Right cardiac atrium (tissue), 5 donors: ENCODE measurements at regions not wholly inside any gene's neighbourhood (a gene's known extent, or its start where the extent isn't known, plus 50 kb on each side); places are given as distances from the start of the nearest gene placed in this dataset.
"Not testable (repeated sequence)": the region's sequence is repeated elsewhere in the genome, so short reads cannot be mapped to it uniquely, and the experiment has no call there.

Source experiments
- ATAC-seq, 2 donors: fragments of 200-7000 bp; cut with Tn5 transposase; one replicate each; pipeline versions ENCODE4 v1.8.0 to v1.9.1; 2020; ENCODE audit warnings: moderate library complexity in 2 of 2, mild to moderate bottlenecking in 1 of 2
- DNase-seq, 3 donors: peaks; one replicate each; pipeline ENCODE4 v3.0.0-alpha.2; 2020
- H3K27ac ChIP-seq: one replicate; pipeline ENCODE4 v1.5.1; 2013; ENCODE audit warnings: mild to moderate bottlenecking, low read length, control low read depth, moderate library complexity
- H3K27me3 ChIP-seq: one replicate; pipeline ENCODE4 v1.6.1; 2013; ENCODE audit not compliant: control insufficient read depth, insufficient read depth
- H3K4me1 ChIP-seq: one replicate; pipeline ENCODE4 v1.6.1; 2013; ENCODE audit warnings: low read length; ENCODE audit not compliant: control insufficient read depth, insufficient read depth
- H3K4me3 ChIP-seq: one replicate; pipeline ENCODE4 v1.5.1; 2013; ENCODE audit warnings: low read length, control low read depth
- H3K9me3 ChIP-seq: one replicate; pipeline ENCODE4 v1.6.1; 2013; ENCODE audit warnings: low read length; ENCODE audit not compliant: control insufficient read depth
- WGBS: extraction: QIAGEN DNeasy Blood & Tissue Kit; methylation state at CpG from one replicate; pipeline ENCODE4 v1.1.7; 2013; 5-methylcytosine and 5-hydroxymethylcytosine counted together
- intact Hi-C, 4 donors: fragments of 100-400 bp; cut with DNase I; formaldehyde crosslinking; loops; one replicate each; pipeline versions ENCODE4 v1.11.0 to v1.14.0; 2022 to 2023
- donor health status: healthy with polysubstance abuse.
- donor health status: DM: no; HTN: yes; CAD: no.
- donor health status: DM: no; HTN: no; CAD: no.
- donor health status: DM: no; HTN: yes; CAD: no; lungs with severe emphysema.
- donor health status: DM: yes; HTN: yes; CAD: no.

DNA sequence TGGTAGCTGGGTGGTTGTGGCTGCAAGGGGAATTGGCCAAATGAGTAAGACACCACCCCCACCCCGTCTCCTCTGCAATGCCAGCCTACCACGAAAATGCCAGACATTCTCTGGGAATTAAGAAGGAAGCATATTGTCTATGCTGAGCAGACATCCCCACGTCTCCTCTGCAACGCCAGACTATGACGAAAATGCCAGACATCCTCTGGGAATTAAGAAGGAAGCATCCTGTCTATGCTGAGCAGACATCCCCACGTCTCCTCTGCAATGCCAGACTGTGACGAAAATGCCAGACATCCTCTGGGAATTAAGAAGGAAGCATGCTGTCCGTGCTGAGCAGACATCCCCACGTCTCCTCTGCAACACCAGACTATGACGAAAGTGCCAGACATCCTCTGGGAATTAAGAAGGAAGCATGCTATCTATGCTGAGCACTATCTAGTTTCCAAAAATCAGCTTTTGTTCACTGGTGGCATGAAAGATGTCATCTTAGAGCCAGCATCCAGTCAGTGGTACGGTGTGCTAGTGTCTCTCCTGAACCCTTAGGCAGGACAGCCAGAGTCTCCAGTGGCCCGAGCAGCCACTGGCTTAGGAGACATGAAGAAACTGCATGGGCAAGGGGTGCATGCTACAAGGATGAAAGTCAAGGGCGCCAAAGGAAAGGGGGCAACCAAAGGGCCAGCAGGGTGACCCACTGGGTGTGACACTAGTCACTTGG is 339.8 kb upstream of the FRG1 start:
- intact Hi-C loops: no loop called here
- peak; percentile 32 to 58 for ATAC-seq
- H3K27me3 ChIP-seq: no peaks in the 10 kb centered on the region
- no peak overlapping the region for H3K27ac ChIP-seq
- no peaks in the 10 kb centered on the region for H3K9me3 ChIP-seq
- no peaks in the 10 kb centered on the region for H3K4me1 ChIP-seq
- WGBS: 41% methylated on average over 13 of the region's 13 CpGs
- no peak for DNase-seq
- no peak overlapping the region for H3K4me3 ChIP-seq

DNA sequence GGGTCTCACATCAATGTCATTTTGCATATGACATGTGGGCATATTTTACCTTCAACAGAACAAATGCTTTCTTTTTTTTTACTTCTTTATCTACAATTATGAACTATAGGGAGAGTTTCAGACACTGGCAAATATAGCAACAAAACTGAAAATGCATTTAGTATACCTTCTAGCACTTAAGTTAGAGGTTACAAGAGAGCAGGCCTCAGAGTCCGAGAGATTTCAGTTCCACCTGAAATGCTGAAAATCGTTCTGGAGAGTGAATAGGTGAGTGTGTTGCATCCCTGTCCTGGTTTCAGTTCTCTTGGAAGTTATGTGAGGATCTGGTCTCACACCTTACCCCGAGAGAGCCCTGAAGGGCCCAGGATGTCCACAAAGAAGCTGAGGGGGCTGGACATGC is 337.8 kb upstream of the FRG1 start:
- H3K27me3 ChIP-seq, H3K27ac ChIP-seq, intact Hi-C loops, ATAC-seq, H3K9me3 ChIP-seq, H3K4me3 ChIP-seq, DNase-seq, H3K4me1 ChIP-seq: not testable (repeated sequence)
- WGBS: 86% methylated on average over 3 of the region's 3 CpGs

DNA sequence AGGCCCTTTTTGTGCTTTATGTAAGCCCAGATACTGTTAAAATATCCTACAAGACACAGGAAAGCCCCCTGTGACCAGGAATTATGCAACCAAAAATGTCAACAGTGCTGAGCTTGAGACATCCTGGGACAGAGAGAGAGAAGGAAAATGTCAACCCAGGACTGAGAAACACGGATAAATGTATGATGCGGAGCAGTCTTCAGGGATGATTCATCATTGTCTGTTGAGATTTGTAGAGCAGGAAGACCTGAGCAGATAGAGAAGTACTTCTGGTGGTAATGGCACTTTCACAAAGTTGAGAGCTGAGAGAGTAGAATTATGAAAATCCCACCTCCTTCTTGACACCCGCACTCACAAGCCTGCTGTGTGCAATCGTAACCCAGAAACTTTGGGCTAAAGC is 330.1 kb upstream of the FRG1 start:
- H3K4me3 ChIP-seq, ATAC-seq, H3K27ac ChIP-seq, H3K27me3 ChIP-seq, H3K9me3 ChIP-seq, intact Hi-C loops, DNase-seq, H3K4me1 ChIP-seq: not testable (repeated sequence)
- WGBS: 81% methylated on average over 4 of the region's 4 CpGs

GRCh38 chr4:189613207-189613606 is 327.5 kb upstream of the FRG1 start:
- Histone ChIP-seq H3K9me3 (no peaks in the 10 kb centered on the region), H3K27me3 (no peaks in the 10 kb centered on the region), H3K4me1 (no peaks in the 10 kb centered on the region), H3K4me3 (no peak overlapping the region), H3K27ac (no peak overlapping the region)
- 64% methylated on average over 4 of the region's 4 CpGs for WGBS
- DNase-seq (no peak), ATAC-seq (no peak)
- intact Hi-C loops: no loop called here

- Histone ChIP-seq H3K4me3 (no peak overlapping the region), H3K27me3 (no peaks in the 10 kb centered on the region), H3K27ac (no peak overlapping the region), H3K9me3 (no peaks in the 10 kb centered on the region), H3K4me1 (no peaks in the 10 kb centered on the region)
- ATAC-seq (no peak), DNase-seq (peak in 1 of 3 donors; percentile 49)
- 96% methylated on average over 22 of the region's 22 CpGs for WGBS
- intact Hi-C loops: no loop called here
These were observed 325.4 kb upstream of the FRG1 start for GRCh38 chr4:189615217-189615663.

- DNase-seq, H3K4me3 ChIP-seq, H3K27me3 ChIP-seq, intact Hi-C loops, H3K9me3 ChIP-seq, ATAC-seq, H3K4me1 ChIP-seq, H3K27ac ChIP-seq: not testable (repeated sequence)
- 58% methylated on average over 5 of the region's 5 CpGs for WGBS
These were observed 322.9 kb upstream of the FRG1 start for GRCh38 chr4:189617741-189618140.

DNA sequence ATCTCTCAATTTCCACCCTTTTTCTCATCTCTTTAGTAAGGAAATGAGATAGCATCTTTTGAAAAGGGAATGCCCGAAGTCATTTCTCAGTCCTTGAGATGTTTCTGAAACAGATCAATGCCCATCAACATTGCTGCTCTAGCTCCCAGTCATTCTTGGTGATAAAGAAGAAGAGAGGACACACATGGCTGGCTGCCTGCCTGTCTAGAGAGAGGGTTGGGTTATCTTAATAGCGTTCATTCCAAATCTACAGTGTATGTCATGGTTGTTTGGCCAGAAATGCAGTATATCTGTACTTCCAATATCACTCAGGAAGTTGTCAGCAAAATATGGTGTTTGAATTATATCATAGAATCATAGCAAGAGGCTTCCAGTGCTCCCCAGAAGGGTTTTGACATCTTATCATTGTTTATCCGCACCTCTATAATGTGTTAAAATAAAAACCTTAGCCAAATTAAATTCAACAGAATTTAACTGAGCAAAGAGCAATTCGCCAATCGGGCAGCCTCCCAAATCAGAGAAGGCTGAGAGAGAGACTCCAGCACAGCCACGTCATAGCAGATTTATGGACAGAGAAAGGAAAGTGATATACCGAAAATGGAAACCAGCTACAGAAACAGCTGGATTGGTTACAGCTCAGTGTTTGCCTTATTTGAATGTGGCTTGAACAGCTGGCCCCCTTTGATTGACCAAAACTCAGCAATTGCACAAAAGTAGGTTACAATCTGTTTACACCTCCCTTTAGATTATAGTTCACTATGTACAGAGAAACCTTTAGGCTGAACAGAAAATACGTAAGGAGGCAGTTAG is 321.0 kb upstream of the FRG1 start:
- H3K4me3 ChIP-seq, H3K27ac ChIP-seq, H3K9me3 ChIP-seq, H3K4me1 ChIP-seq, intact Hi-C loops, H3K27me3 ChIP-seq: not testable (repeated sequence)
- ATAC-seq (peak; percentile 31 to 76), DNase-seq (peak in 1 of 3 donors; percentile 55)
- WGBS: 35% methylated on average over 8 of the region's 8 CpGs

DNA sequence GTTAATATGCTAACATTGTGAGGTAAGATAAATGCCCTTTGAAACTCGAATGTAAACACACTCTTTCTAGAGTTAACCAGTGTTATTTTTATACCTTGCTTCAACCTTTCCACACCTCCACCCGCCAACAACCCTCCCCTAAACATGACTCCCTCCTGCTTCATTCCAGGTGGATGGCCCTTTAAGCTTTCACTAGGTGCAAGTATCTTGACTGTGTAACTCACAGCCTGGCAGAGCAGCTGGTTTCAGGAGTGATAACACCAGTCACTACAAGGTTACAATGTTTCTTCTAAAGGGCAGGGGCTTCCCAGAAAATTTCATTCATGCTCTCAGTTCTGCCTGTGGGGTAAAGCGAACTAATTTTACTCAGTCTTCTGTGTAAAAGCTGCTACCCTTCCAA is 318.1 kb upstream of the FRG1 start:
- 59% methylated on average over 3 of the region's 3 CpGs for WGBS
- DNase-seq, H3K9me3 ChIP-seq, H3K4me3 ChIP-seq, H3K27me3 ChIP-seq, ATAC-seq, H3K4me1 ChIP-seq, intact Hi-C loops, H3K27ac ChIP-seq: not testable (repeated sequence)

DNA sequence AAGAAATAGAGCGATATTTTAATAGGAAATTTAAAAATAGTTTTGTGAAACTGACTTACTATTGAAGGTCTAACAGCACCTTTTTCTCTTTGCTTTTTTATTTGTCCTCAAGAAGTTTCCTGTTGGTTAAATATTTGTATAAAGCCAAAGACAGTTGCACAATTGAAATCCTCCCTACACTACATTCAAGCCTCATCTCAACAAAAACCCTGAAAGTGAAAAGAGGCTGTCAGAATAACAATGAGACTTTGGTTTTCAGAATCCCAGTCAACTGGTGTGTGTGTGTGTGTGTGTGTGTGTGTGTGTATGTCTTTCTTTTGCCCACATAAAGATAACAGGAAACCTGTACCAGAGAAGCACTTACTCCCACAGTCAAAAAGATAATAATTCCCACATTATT is 313.6 kb upstream of the FRG1 start:
- H3K4me1 ChIP-seq, DNase-seq, H3K27me3 ChIP-seq, H3K4me3 ChIP-seq, ATAC-seq, H3K9me3 ChIP-seq, intact Hi-C loops, H3K27ac ChIP-seq: not testable (repeated sequence)
- WGBS: 90% methylated on average over 1 of the region's 1 CpG

DNA sequence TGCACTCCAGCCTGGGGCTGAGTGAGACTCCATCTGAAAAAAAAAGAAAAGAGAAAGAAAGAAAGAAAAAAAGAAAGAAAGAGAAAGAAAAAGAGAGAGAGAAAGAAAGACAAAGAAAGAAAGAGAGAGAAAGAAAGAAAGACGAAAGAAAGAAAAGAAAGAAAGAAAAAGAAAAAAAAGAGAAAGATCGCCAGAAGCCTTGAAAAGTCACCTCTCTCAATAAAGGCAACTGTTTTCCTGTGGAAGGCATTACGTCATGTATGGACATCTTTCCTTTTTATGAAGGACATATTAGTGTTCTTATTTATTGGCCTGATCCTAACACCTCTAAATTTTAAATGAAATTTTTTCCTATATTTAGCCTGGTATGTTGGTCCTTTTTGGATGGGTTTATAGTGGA is 310.9 kb upstream of the FRG1 start:
- H3K4me3 ChIP-seq, H3K27me3 ChIP-seq, H3K9me3 ChIP-seq, ATAC-seq, H3K4me1 ChIP-seq, DNase-seq, intact Hi-C loops, H3K27ac ChIP-seq: not testable (repeated sequence)
- 86% methylated on average over 3 of the region's 3 CpGs for WGBS

DNA sequence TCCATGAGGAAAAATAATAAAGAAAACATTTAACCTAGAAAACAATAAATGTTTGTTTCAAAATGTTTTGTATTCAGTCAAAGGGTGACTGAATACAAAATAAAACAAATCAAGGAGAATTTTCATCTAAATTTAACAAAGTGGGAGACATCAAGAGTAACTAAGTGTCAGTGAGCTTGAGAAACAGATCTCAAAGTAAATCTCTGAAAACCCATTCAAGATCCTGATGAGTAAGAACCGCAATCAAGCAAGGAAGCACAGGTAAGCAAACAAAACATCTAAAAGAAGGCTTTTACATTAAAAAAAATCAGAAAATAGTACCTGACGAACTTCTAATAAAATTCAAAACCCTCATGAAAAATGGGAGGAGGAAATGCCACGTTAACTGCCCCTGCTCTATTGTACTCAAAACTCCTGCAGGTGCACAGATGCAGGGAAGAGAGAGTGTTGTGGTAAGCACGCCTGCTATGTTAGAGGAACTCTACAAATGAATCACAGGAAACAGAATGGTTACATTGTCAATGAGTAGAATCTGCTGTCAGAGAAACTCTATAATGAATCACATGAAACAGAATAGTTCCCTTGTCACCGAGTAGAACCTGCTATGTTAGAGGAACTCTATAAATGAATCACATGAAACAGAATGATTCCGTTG is 309.6 kb upstream of the FRG1 start:
- H3K4me3 ChIP-seq, H3K9me3 ChIP-seq, intact Hi-C loops, H3K27ac ChIP-seq, ATAC-seq, H3K4me1 ChIP-seq, DNase-seq, H3K27me3 ChIP-seq: not testable (repeated sequence)
- WGBS: 64% methylated on average over 6 of the region's 6 CpGs
